LHCN-M2 (cell line): ENCODE measurements at regions not wholly inside any gene's neighbourhood (a gene's known extent, or its start where the extent isn't known, plus 50 kb on each side); places are given as distances from the start of the nearest gene placed in this dataset.

Source experiments
- DNase-seq: peaks from one replicate; pipeline ENCODE4 v3.0.0-alpha.2; 2012; ENCODE audit warnings: low read depth

- no peak for DNase-seq
These were observed 281.8 kb downstream of the DHX35 start for GRCh38 chr20:39243962-39244361.

GRCh38 chr20:39242614-39243013, 280.5 kb downstream of the DHX35 start:
- DNase-seq: no peak

GRCh38 chr20:39234520-39235095, 272.5 kb downstream of the DHX35 start:
- DNase-seq: no peak

GRCh38 chr20:39233755-39234154, 271.6 kb downstream of the DHX35 start:
- no peak for DNase-seq

GRCh38 chr20:39227416-39227815, 265.3 kb downstream of the DHX35 start:
- no peak for DNase-seq

GRCh38 chr20:39225978-39226377, 263.8 kb downstream of the DHX35 start:
- no peak for DNase-seq

- DNase-seq: no peak
These were observed 263.4 kb downstream of the DHX35 start for GRCh38 chr20:39225536-39225935.

- DNase-seq: no peak
These were observed 260.0 kb downstream of the DHX35 start for GRCh38 chr20:39222101-39222500.

GRCh38 chr20:39216195-39216594, 254.1 kb downstream of the DHX35 start:
- DNase-seq: no peak

- no peak for DNase-seq
These were observed 252.7 kb downstream of the DHX35 start for GRCh38 chr20:39214828-39215227.

- no peak for DNase-seq
These were observed 251.5 kb downstream of the DHX35 start for GRCh38 chr20:39213476-39214145.

GRCh38 chr20:39211060-39211748, 249.1 kb downstream of the DHX35 start:
- no peak for DNase-seq

GRCh38 chr20:39210341-39211036, 248.3 kb downstream of the DHX35 start:
- DNase-seq: no peak

- no peak for DNase-seq
These were observed 244.9 kb downstream of the DHX35 start for GRCh38 chr20:39206899-39207564.

- no peak for DNase-seq
These were observed 233.5 kb downstream of the DHX35 start for GRCh38 chr20:39195582-39196021.

GRCh38 chr20:39190666-39191570, 228.8 kb downstream of the DHX35 start:
- peak; percentile 1 for DNase-seq

GRCh38 chr20:39188266-39188765, 226.2 kb downstream of the DHX35 start:
- no peak for DNase-seq

- no peak for DNase-seq
These were observed 219.3 kb downstream of the DHX35 start for GRCh38 chr20:39181490-39181889.

GRCh38 chr20:39176457-39176856, 214.3 kb downstream of the DHX35 start:
- DNase-seq: no peak

- no peak for DNase-seq
These were observed 208.8 kb downstream of the DHX35 start for GRCh38 chr20:39170896-39171463.
